PFSK-1 (cell line): ENCODE measurements at regions not wholly inside any gene's neighbourhood (a gene's known extent, or its start where the extent isn't known, plus 50 kb on each side); places are given as distances from the start of the nearest gene placed in this dataset.

ENCODE experiments used
- POLR2AphosphoS5 ChIP-seq: IDR thresholded peaks from 2 replicates; pipeline ENCODE4 v1.6.1; 2012; ENCODE audit warnings: low read depth, mild to moderate bottlenecking, control low read depth, low read length, moderate library complexity
- SIN3A ChIP-seq: IDR thresholded peaks from 2 replicates; pipeline ENCODE4 v1.6.1; 2012; ENCODE audit warnings: mild to moderate bottlenecking, low read length, moderate library complexity, borderline replicate concordance; ENCODE audit not compliant: insufficient read depth
- TAF1 ChIP-seq: IDR thresholded peaks from 2 replicates; pipeline ENCODE4 v1.6.1; 2012; ENCODE audit warnings: low read length, control low read depth, borderline replicate concordance; ENCODE audit not compliant: insufficient read depth
- TF ChIP-seq, protein P1 (sequence below), 2 experiments: IDR thresholded peaks; 2 replicates each; pipeline versions ENCODE4 v1.6.1 to v1.8.0; 2011 to 2012; ENCODE audit warnings: low read depth in 2 of 2, low read length in 2 of 2, control low read depth in 1 of 2, inconsistent platforms in 1 of 2, mild to moderate bottlenecking in 1 of 2, moderate library complexity in 1 of 2; ENCODE audit not compliant: insufficient read depth in 1 of 2

- TF ChIP-seq TAF1: no peak
- TF ChIP-seq, protein P1, sequence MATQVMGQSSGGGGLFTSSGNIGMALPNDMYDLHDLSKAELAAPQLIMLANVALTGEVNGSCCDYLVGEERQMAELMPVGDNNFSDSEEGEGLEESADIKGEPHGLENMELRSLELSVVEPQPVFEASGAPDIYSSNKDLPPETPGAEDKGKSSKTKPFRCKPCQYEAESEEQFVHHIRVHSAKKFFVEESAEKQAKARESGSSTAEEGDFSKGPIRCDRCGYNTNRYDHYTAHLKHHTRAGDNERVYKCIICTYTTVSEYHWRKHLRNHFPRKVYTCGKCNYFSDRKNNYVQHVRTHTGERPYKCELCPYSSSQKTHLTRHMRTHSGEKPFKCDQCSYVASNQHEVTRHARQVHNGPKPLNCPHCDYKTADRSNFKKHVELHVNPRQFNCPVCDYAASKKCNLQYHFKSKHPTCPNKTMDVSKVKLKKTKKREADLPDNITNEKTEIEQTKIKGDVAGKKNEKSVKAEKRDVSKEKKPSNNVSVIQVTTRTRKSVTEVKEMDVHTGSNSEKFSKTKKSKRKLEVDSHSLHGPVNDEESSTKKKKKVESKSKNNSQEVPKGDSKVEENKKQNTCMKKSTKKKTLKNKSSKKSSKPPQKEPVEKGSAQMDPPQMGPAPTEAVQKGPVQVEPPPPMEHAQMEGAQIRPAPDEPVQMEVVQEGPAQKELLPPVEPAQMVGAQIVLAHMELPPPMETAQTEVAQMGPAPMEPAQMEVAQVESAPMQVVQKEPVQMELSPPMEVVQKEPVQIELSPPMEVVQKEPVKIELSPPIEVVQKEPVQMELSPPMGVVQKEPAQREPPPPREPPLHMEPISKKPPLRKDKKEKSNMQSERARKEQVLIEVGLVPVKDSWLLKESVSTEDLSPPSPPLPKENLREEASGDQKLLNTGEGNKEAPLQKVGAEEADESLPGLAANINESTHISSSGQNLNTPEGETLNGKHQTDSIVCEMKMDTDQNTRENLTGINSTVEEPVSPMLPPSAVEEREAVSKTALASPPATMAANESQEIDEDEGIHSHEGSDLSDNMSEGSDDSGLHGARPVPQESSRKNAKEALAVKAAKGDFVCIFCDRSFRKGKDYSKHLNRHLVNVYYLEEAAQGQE (IDR thresholded peaks at IDR 0.05; ENCODE audit: insufficient read depth in 1 of 2, low read depth in 2 of 2, low read length in 2 of 2): no peak
- no peak for TF ChIP-seq POLR2AphosphoS5
- no peak for TF ChIP-seq SIN3A
Measured at GRCh38 chr17:72004011-72004427, 116.8 kb upstream of the SOX9 start.
